AG04449 (cell line): ENCODE measurements at regions not wholly inside any gene's neighbourhood (a gene's known extent, or its start where the extent isn't known, plus 50 kb on each side); places are given as distances from the start of the nearest gene placed in this dataset.
A peak's percentile ranks its signal among the peaks of the same experiment; 100 is the strongest.

ENCODE experiments used
- CTCF ChIA-PET: fragments of 350-600 bp; formaldehyde crosslinking; extraction: SDS; loops from one replicate; lab custom pipeline; 2021; ENCODE audit warnings: antibody characterized with exemption; lab: Yijun Ruan, JAX
- POLR2A ChIA-PET: fragments of 400-600, 350-600 bp; formaldehyde crosslinking; extraction: SDS; loops from one replicate; lab custom pipeline; 2020; ENCODE audit warnings: antibody characterized with exemption, inconsistent platforms; lab: Yijun Ruan, JAX
- DNase-seq: peaks from one replicate; pipeline ENCODE4 v3.0.0-alpha.2; 2010; ENCODE audit warnings: low read depth, low spot score
- H3K4me3 ChIP-seq: 2 replicates; pipeline ENCODE4 v1.5.1; 2011; ENCODE audit warnings: low read depth, mild to moderate bottlenecking, control low read depth, low read length
- CTCF ChIP-seq: IDR thresholded peaks from one replicate; pipeline ENCODE4 v1.5.1; 2011; ENCODE audit warnings: mild to moderate bottlenecking, moderate library complexity, low read length, control low read depth, inconsistent platforms; ENCODE audit not compliant: insufficient read depth; ENCODE audit errors: missing control alignments

DNA sequence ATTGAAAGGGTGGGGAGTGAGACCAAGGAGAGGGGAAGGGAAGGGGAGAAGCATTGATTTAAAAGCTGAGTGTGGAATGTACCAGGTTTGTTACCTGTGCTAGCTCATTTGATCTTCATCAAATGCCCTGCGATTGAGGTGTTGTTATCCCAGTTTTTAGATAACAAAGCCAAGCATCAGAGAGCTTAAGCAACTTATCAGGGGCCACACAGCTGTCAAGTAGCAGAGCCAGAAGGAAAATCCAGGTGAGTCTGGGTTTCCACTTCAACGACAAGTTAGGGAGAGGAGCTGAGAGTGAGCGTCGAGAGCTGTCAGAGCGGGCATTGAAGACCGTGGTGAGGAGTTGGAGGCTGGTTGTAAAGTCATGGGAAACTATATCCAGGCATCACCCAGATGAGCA, 146.9 kb upstream of the IRF2BP2 start:
- DNase-seq = no peak
- TF ChIP-seq CTCF = no peak
- H3K4me3 ChIP-seq = no peak overlapping the region
- ChIA-PET POLR2A (no interaction called here), CTCF (interaction anchor here (3.4 kb wide), 1 partner anchor 12 kb away, joined by 12 read pairs; no protein-coding TSS in a partner anchor)

DNA sequence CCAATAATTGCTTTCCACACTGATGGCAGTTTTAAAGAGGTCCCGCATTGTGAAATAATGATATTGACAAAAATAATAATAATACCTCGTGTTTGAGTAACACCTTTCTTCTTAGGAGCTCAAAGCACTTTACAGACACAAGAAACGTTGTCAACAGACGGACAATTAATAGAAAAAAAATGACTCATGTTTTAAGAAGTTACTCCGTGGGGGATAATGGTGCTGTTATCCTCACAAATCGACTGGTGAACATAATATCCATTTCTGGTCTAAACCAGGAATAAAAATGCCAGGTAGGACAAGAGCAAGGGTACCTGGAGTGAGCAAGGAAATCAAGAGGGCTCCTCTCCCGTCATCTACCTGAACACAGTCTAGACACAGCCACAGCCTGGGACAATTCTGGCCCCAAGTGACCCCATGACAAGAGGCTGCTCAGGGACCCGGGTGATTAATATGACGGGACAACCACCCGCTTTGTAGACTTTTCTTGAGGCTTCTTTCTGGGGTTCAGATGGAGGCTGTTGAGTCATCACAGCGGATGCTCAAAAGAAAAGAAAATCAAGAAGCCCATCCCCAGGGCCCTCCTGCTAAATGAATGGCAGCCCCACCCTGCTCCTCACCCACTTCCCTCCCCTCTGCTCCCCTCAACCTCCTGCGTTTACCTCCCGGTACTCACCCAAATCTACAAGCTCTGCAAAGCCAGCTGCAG, 146.2 kb upstream of the IRF2BP2 start:
- ChIA-PET POLR2A (no interaction called here), CTCF (interaction anchor here (1.6 to 3.4 kb wide), 2 partner anchors 11 to 12 kb away, joined by 5 to 12 read pairs; no protein-coding TSS in a partner anchor)
- DNase-seq = no peak
- no peak for TF ChIP-seq CTCF
- H3K4me3 ChIP-seq = no peak overlapping the region

GRCh38 chr1:234755449-234755863, 145.5 kb upstream of the IRF2BP2 start:
- TF ChIP-seq CTCF = no peak
- POLR2A ChIA-PET = no interaction called here
- DNase-seq = peak; percentile 44

DNA sequence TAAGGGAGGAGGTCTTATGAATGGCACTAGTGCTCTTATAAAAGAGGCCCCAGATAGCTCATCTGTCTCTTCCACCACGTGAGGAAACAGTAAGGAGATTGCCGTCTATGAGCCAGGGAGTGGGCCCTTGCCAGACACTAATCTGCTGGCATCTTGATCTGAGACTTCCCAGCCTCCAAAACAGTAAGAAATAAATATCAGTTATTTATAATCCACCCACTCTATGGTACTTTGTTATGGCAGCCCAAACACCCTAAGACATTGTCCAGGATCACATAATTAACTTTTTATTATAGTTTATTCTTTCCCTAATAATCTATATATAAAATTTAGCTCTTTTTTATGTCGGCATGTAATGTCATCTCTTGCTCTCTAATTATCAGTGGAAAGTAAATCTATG, 144.0 kb upstream of the IRF2BP2 start:
- POLR2A ChIA-PET = no interaction called here
- DNase-seq = no peak
- no peak overlapping the region for H3K4me3 ChIP-seq
- CTCF ChIA-PET = interaction anchor here (0.8 to 3.4 kb wide), 4 partner anchors 9 to 330 kb away, joined by 3 to 12 read pairs (median 5); no protein-coding TSS in a partner anchor
- TF ChIP-seq CTCF = no peak

More at GRCh38 chr1:234755449-234755863, 145.5 kb upstream of the IRF2BP2 start:
- CTCF ChIA-PET = interaction anchor here (1.6 to 3.4 kb wide), 2 partner anchors 10 to 13 kb away, joined by 5 to 12 read pairs; no protein-coding TSS in a partner anchor
- no peak overlapping the region for H3K4me3 ChIP-seq

- POLR2A ChIA-PET = no interaction called here
- H3K4me3 ChIP-seq = no peak overlapping the region
- no peak for TF ChIP-seq CTCF
- CTCF ChIA-PET = interaction anchor here (0.8 to 1.9 kb wide), 3 partner anchors 9 to 331 kb away, joined by 3 to 7 read pairs (median 3); no protein-coding TSS in a partner anchor
- no peak for DNase-seq
These were observed 142.9 kb upstream of the IRF2BP2 start for GRCh38 chr1:234752927-234753326.

GRCh38 chr1:234751678-234752077, 141.7 kb upstream of the IRF2BP2 start:
- CTCF ChIA-PET = interaction anchor here (1.7 kb wide), 1 partner anchor 8 kb away, joined by 3 read pairs; no protein-coding TSS in a partner anchor
- POLR2A ChIA-PET = interaction anchor here (1.5 kb wide), 1 partner anchor 28 kb away, joined by 3 read pairs; no protein-coding TSS in a partner anchor
- H3K4me3 ChIP-seq = no peak overlapping the region
- TF ChIP-seq CTCF = no peak
- DNase-seq = no peak
